ENCODE measurements at regions not wholly inside any gene's neighbourhood (a gene's known extent, or its start where the extent isn't known, plus 50 kb on each side); places are given as distances from the start of the nearest gene placed in this dataset.
"Not testable (repeated sequence)": the region's sequence is repeated elsewhere in the genome, so short reads cannot be mapped to it uniquely, and the experiment has no call there.

- not testable (repeated sequence) for H3K27ac Mint-ChIP-seq
Measured at GRCh38 chr21:9010936-9011890, 1510.2 kb upstream of the TPTE start.

GRCh38 chr21:9011916-9012315, 1509.5 kb upstream of the TPTE start:
- Mint-ChIP-seq H3K9me3 (ENCODE audit: low read depth) (peaks cover 73% of the 10 kb centered on the region), H3K36me3 (ENCODE audit: insufficient read depth) (peaks cover 32% of the 10 kb centered on the region)
- DNase-seq (ENCODE audit: low spot score, unreplicated experiment); H3K4me3 Mint-ChIP-seq (ENCODE audit: low read depth); H3K27ac Mint-ChIP-seq; H3K4me1 Mint-ChIP-seq (ENCODE audit: low read depth); H3K27me3 Mint-ChIP-seq: not testable (repeated sequence)

More at GRCh38 chr21:9010936-9011890, 1510.2 kb upstream of the TPTE start:
- H3K4me1 Mint-ChIP-seq (ENCODE audit: low read depth); H3K4me3 Mint-ChIP-seq (ENCODE audit: low read depth); DNase-seq (ENCODE audit: low spot score, unreplicated experiment); H3K27me3 Mint-ChIP-seq: not testable (repeated sequence)
- H3K9me3 Mint-ChIP-seq (ENCODE audit: low read depth) = peaks cover 80% of the 10 kb centered on the region
- peaks cover 32% of the 10 kb centered on the region for H3K36me3 Mint-ChIP-seq (ENCODE audit: insufficient read depth)

GRCh38 chr21:9013502-9014242, 1507.7 kb upstream of the TPTE start:
- not testable (repeated sequence) for H3K4me3 Mint-ChIP-seq (ENCODE audit: low read depth); H3K27me3 Mint-ChIP-seq; H3K27ac Mint-ChIP-seq; H3K4me1 Mint-ChIP-seq (ENCODE audit: low read depth); DNase-seq (ENCODE audit: low spot score, unreplicated experiment)
- H3K9me3 Mint-ChIP-seq (ENCODE audit: low read depth) = peaks cover 60% of the 10 kb centered on the region
- H3K36me3 Mint-ChIP-seq (ENCODE audit: insufficient read depth) = peaks cover 22% of the 10 kb centered on the region

- Mint-ChIP-seq H3K9me3 (ENCODE audit: low read depth) (peaks cover 54% of the 10 kb centered on the region), H3K36me3 (ENCODE audit: insufficient read depth) (peaks cover 21% of the 10 kb centered on the region)
- H3K4me1 Mint-ChIP-seq (ENCODE audit: low read depth); H3K27me3 Mint-ChIP-seq; H3K4me3 Mint-ChIP-seq (ENCODE audit: low read depth); DNase-seq (ENCODE audit: low spot score, unreplicated experiment); H3K27ac Mint-ChIP-seq: not testable (repeated sequence)
Measured at GRCh38 chr21:9014243-9014734, 1507.1 kb upstream of the TPTE start.

GRCh38 chr21:9015483-9016197, 1505.7 kb upstream of the TPTE start:
- Mint-ChIP-seq H3K9me3 (ENCODE audit: low read depth) (peaks cover 49% of the 10 kb centered on the region), H3K36me3 (ENCODE audit: insufficient read depth) (peaks cover 20% of the 10 kb centered on the region)
- not testable (repeated sequence) for H3K27me3 Mint-ChIP-seq; H3K4me3 Mint-ChIP-seq (ENCODE audit: low read depth); DNase-seq (ENCODE audit: low spot score, unreplicated experiment); H3K27ac Mint-ChIP-seq; H3K4me1 Mint-ChIP-seq (ENCODE audit: low read depth)

GRCh38 chr21:9017206-9017605, 1504.2 kb upstream of the TPTE start:
- not testable (repeated sequence) for DNase-seq (ENCODE audit: low spot score, unreplicated experiment); H3K4me1 Mint-ChIP-seq (ENCODE audit: low read depth); H3K27me3 Mint-ChIP-seq; H3K27ac Mint-ChIP-seq; H3K4me3 Mint-ChIP-seq (ENCODE audit: low read depth)
- Mint-ChIP-seq H3K36me3 (ENCODE audit: insufficient read depth) (peaks cover 19% of the 10 kb centered on the region), H3K9me3 (ENCODE audit: low read depth) (peaks cover 43% of the 10 kb centered on the region)

- not testable (repeated sequence) for DNase-seq (ENCODE audit: low spot score, unreplicated experiment); H3K36me3 Mint-ChIP-seq (ENCODE audit: insufficient read depth); H3K27ac Mint-ChIP-seq; H3K4me1 Mint-ChIP-seq (ENCODE audit: low read depth); H3K27me3 Mint-ChIP-seq; H3K4me3 Mint-ChIP-seq (ENCODE audit: low read depth)
- peaks cover 28% of the 10 kb centered on the region for H3K9me3 Mint-ChIP-seq (ENCODE audit: low read depth)
Measured at GRCh38 chr21:9018731-9019253, 1502.6 kb upstream of the TPTE start.

GRCh38 chr21:9024006-9024767, 1497.2 kb upstream of the TPTE start:
- not testable (repeated sequence) for H3K27me3 Mint-ChIP-seq; H3K4me3 Mint-ChIP-seq (ENCODE audit: low read depth); DNase-seq (ENCODE audit: low spot score, unreplicated experiment); H3K36me3 Mint-ChIP-seq (ENCODE audit: insufficient read depth); H3K4me1 Mint-ChIP-seq (ENCODE audit: low read depth); H3K27ac Mint-ChIP-seq
- peaks cover 24% of the 10 kb centered on the region for H3K9me3 Mint-ChIP-seq (ENCODE audit: low read depth)

- not testable (repeated sequence) for H3K4me3 Mint-ChIP-seq (ENCODE audit: low read depth); H3K36me3 Mint-ChIP-seq (ENCODE audit: insufficient read depth); DNase-seq (ENCODE audit: low spot score, unreplicated experiment); H3K4me1 Mint-ChIP-seq (ENCODE audit: low read depth); H3K27ac Mint-ChIP-seq; H3K27me3 Mint-ChIP-seq
- peaks cover 14% of the 10 kb centered on the region for H3K9me3 Mint-ChIP-seq (ENCODE audit: low read depth)
Measured at GRCh38 chr21:9026729-9027416, 1494.5 kb upstream of the TPTE start.

GRCh38 chr21:9027417-9027800, 1494.0 kb upstream of the TPTE start:
- H3K27me3 Mint-ChIP-seq; H3K27ac Mint-ChIP-seq; DNase-seq (ENCODE audit: low spot score, unreplicated experiment); H3K36me3 Mint-ChIP-seq (ENCODE audit: insufficient read depth); H3K4me1 Mint-ChIP-seq (ENCODE audit: low read depth); H3K4me3 Mint-ChIP-seq (ENCODE audit: low read depth): not testable (repeated sequence)
- H3K9me3 Mint-ChIP-seq (ENCODE audit: low read depth) = peaks cover 14% of the 10 kb centered on the region

GRCh38 chr21:9028624-9029431, 1492.6 kb upstream of the TPTE start:
- H3K27ac Mint-ChIP-seq; H3K36me3 Mint-ChIP-seq (ENCODE audit: insufficient read depth); DNase-seq (ENCODE audit: low spot score, unreplicated experiment); H3K4me3 Mint-ChIP-seq (ENCODE audit: low read depth); H3K27me3 Mint-ChIP-seq; H3K4me1 Mint-ChIP-seq (ENCODE audit: low read depth): not testable (repeated sequence)
- H3K9me3 Mint-ChIP-seq (ENCODE audit: low read depth) = peaks cover 18% of the 10 kb centered on the region
